Gastroesophageal sphincter (tissue), 2 donors: ENCODE measurements at regions not wholly inside any gene's neighbourhood (a gene's known extent, or its start where the extent isn't known, plus 50 kb on each side); places are given as distances from the start of the nearest gene placed in this dataset.

Experiments
- POLR2A ChIP-seq, 2 donors: fragments of 450-650 bp; IDR thresholded peaks; one replicate each; pipeline ENCODE4 v1.6.1; 2017; ENCODE audit warnings: antibody characterized with exemption in 2 of 2, mild to moderate bottlenecking in 2 of 2, moderate library complexity in 1 of 2
- POLR2AphosphoS5 ChIP-seq: sonication (generic); formaldehyde crosslinking; IDR thresholded peaks from one replicate; pipeline ENCODE4 v1.6.1; 2017; ENCODE audit warnings: antibody characterized with exemption

DNA sequence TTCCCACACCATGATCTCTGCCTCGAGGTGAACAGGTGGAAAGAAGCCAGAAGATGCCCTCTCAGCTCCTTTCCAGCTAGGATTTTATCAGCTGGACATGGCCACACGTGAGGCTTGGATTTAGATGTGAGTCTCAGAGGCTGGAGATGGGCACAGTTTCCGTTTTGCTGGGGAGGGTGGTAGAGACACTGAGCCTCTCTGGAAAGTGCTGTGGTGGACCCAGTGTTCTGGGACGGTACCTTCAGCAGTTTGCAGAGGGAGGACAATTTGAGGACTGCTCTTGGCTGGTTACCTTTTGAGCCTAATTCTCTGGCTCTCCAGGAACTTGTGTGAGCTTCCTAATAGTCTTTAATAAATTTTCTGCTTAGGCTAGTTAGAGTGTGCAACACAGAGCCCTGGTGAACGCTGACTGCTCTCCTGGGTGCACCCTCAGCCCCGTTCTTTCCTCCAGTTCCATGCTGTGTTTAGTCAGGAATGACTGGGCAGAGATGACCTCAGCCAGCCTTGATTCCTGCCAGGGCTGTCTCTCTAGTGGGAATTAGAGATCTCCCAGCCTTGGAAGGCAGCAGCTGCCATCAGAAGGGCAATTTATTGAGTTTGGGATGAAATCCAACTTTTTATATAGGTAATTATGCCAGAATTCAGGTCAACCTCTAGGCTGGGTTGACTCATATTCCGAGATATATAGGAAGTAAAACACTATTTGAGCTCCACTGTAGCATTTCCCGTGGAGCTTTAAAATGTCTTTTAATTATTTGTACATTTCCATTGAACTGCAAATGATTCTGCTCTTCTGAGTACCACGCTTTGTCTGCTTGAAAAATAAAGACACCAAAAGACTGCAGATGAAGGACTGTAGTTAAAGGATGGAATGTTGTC lies 103.9 kb downstream of the GATA3 start:
- no peak for TF ChIP-seq POLR2A (IDR thresholded peaks at IDR 0.05)
- TF ChIP-seq POLR2AphosphoS5, result no peak
